ENCODE measurements at regions not wholly inside any gene's neighbourhood (a gene's known extent, or its start where the extent isn't known, plus 50 kb on each side); places are given as distances from the start of the nearest gene placed in this dataset.

GRCh38 chr22:47564158-47564450 is 801.7 kb downstream of the TBC1D22A start:
- Histone ChIP-seq H2AFZ (ENCODE audit: low read depth, low read length, poor library complexity, severe bottlenecking) (no peak overlapping the region), H3K9ac (ENCODE audit: low read length) (no peak overlapping the region), H3K4me2 (ENCODE audit: low read length) (no peak overlapping the region), H3K36me3 (ENCODE audit: control insufficient read depth in 1 of 2, insufficient read depth in 2 of 2, low read length in 2 of 2) (no peaks in the 10 kb centered on the region), H3K9me3 (ENCODE audit: control insufficient read depth in 1 of 2, insufficient read depth in 1 of 2, low read depth in 1 of 2, low read length in 2 of 2) (no peaks in the 10 kb centered on the region), H3K4me1 (ENCODE audit: control insufficient read depth in 1 of 2, insufficient read depth in 2 of 2, low read length in 2 of 2) (no peaks in the 10 kb centered on the region), H3K9me2 (ENCODE audit: insufficient read depth) (no peaks in the 10 kb centered on the region), H3K4me3 (replicated peaks in 1 of 2; ENCODE audit: low read depth in 1 of 2, low read length in 2 of 2) (no peak overlapping the region), H4K20me1 (ENCODE audit: insufficient read depth) (no peaks in the 10 kb centered on the region), H3K27ac (ENCODE audit: low read depth, low read length) (no peak overlapping the region), H3K27me3 (ENCODE audit: insufficient read depth, low read length) (no peaks in the 10 kb centered on the region), H3K79me2 (ENCODE audit: insufficient read depth, low read length) (no peaks in the 10 kb centered on the region)
- POLR2A ChIA-PET = no interaction called here
- TF ChIP-seq TCF7L2 (IDR thresholded peaks at IDR 0.05; ENCODE audit: borderline replicate concordance, extremely low read depth, insufficient read depth, insufficient read length) (no peak), ELF1 (IDR thresholded peaks at IDR 0.05; ENCODE audit: borderline replicate concordance, low read depth) (no peak), EZH2phosphoT487 (IDR thresholded peaks at IDR 0.05; ENCODE audit: borderline replicate concordance) (no peak), YY1 (IDR thresholded peaks at IDR 0.05; ENCODE audit: extremely low read depth, insufficient replicate concordance, low read depth, low read length) (no peak), SIN3A (IDR thresholded peaks at IDR 0.05; ENCODE audit: low read depth) (no peak), SP1 (IDR thresholded peaks at IDR 0.05; ENCODE audit: low read depth) (no peak), CEBPB (IDR thresholded peaks at IDR 0.05; ENCODE audit: low read depth) (no peak), MAX (IDR thresholded peaks at IDR 0.05) (no peak), EGR1 (IDR thresholded peaks at IDR 0.05; ENCODE audit: low read depth) (no peak), ZBTB33 (IDR thresholded peaks at IDR 0.05; ENCODE audit: extremely low read depth, insufficient replicate concordance, low read length) (no peak), EZH2 (IDR thresholded peaks at IDR 0.05) (no peak), JUND (IDR thresholded peaks at IDR 0.05) (no peak), POLR2A (IDR thresholded peaks at IDR 0.05; ENCODE audit: borderline replicate concordance, extremely low read depth, insufficient read depth, insufficient read length) (no peak), SRF (IDR thresholded peaks at IDR 0.05; ENCODE audit: low read depth) (no peak), ZNF274 (IDR thresholded peaks at IDR 0.05; ENCODE audit: low read depth, low read length) (no peak), REST (IDR thresholded peaks at IDR 0.05; ENCODE audit: low read depth) (no peak)
- RAD21 ChIA-PET (ENCODE audit: low non-redundant PET in 1 of 2, low total read pairs in 2 of 2, uncharacterized antibody in 2 of 2, unreplicated experiment in 2 of 2) = no interaction called here
- CTCF ChIA-PET = no interaction called here
- no peak for DNase-seq (ENCODE audit: low read depth, low spot score)
- intact Hi-C loops (cut with micrococcal nuclease) = no loop called here
- ATAC-seq = no peak
- BruUV-seq (replicated peaks) = no TSS peak
